Immature natural killer cell (primary cell): ENCODE measurements at regions not wholly inside any gene's neighbourhood (a gene's known extent, or its start where the extent isn't known, plus 50 kb on each side); places are given as distances from the start of the nearest gene placed in this dataset.

Experiments used
- DNase-seq, 3 donors: peaks; one replicate each; pipeline ENCODE4 v3.0.0; 2022; ENCODE audit warnings: mixed read lengths in 1 of 3
- H3K27ac Mint-ChIP-seq, 6 donors: one replicate each; pipeline ENCODE4 v1.8.0; 2020; ENCODE audit warnings: mixed read lengths in 6 of 6, mild to moderate bottlenecking in 5 of 6, inconsistent platforms in 4 of 6, moderate library complexity in 3 of 6
- H3K27me3 Mint-ChIP-seq, 3 donors: one replicate each; pipeline ENCODE4 v1.8.0; 2020 to 2021; ENCODE audit warnings: low read depth in 3 of 3, mild to moderate bottlenecking in 3 of 3, mixed read lengths in 3 of 3, moderate library complexity in 3 of 3, inconsistent platforms in 1 of 3
- H3K36me3 Mint-ChIP-seq, 3 donors: one replicate each; pipeline ENCODE4 v1.8.0; 2020; ENCODE audit warnings: mixed read lengths in 3 of 3, inconsistent platforms in 2 of 3, mild to moderate bottlenecking in 2 of 3
- H3K4me1 Mint-ChIP-seq, 2 donors: one replicate each; pipeline ENCODE4 v1.8.0; 2020; ENCODE audit warnings: inconsistent platforms in 2 of 2, mild to moderate bottlenecking in 2 of 2, mixed read lengths in 2 of 2, moderate library complexity in 1 of 2
- H3K4me3 Mint-ChIP-seq, 5 donors: one replicate each; pipeline ENCODE4 v1.8.0; 2020; ENCODE audit warnings: mild to moderate bottlenecking in 5 of 5, mixed read lengths in 5 of 5, inconsistent platforms in 3 of 5, moderate library complexity in 3 of 5
- H3K9me3 Mint-ChIP-seq, 6 donors: one replicate each; pipeline ENCODE4 v1.8.0; 2020; ENCODE audit warnings: mild to moderate bottlenecking in 6 of 6, mixed read lengths in 6 of 6, inconsistent platforms in 4 of 6, moderate library complexity in 3 of 6

GRCh38 chr14:54147282-54147681, 190.7 kb upstream of the BMP4 start:
- Mint-ChIP-seq H3K9me3 (peaks cover 0 to 20% (median 11%) of the 10 kb centered on the region in 6 donors), H3K27ac (no peak overlapping the region), H3K4me1 (no peaks in the 10 kb centered on the region), H3K4me3 (no peak overlapping the region), H3K36me3 (no peaks in the 10 kb centered on the region), H3K27me3 (peaks cover 0 to 4% (median 3%) of the 10 kb centered on the region in 3 donors)
- DNase-seq, result no peak

DNA sequence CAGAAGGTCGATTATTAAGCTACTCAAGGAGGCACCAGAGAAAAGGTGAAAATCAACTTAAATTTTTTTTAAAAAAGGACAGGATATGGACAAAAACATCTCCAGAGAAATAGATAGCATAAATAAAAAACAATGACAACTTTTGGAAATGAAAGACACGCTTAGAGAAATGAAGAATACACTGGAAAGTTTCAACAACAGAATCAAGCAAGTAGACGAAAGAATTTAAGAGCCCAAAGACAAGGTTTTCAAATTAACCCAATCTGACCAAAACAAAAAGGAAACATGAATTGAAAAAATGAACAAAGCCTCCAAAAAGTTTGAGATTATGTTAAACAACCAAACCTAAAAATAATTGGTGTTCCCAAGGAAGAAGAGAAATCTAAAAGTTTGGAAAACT, 191.1 kb upstream of the BMP4 start:
- no peak overlapping the region for H3K4me3 Mint-ChIP-seq
- H3K9me3 Mint-ChIP-seq, result peaks cover 0 to 20% (median 11%) of the 10 kb centered on the region in 6 donors
- no peak for DNase-seq
- peaks cover 0 to 4% (median 2%) of the 10 kb centered on the region in 3 donors for H3K27me3 Mint-ChIP-seq
- H3K27ac Mint-ChIP-seq, result no peak overlapping the region
- no peaks in the 10 kb centered on the region for H3K36me3 Mint-ChIP-seq
- H3K4me1 Mint-ChIP-seq, result no peaks in the 10 kb centered on the region

DNA sequence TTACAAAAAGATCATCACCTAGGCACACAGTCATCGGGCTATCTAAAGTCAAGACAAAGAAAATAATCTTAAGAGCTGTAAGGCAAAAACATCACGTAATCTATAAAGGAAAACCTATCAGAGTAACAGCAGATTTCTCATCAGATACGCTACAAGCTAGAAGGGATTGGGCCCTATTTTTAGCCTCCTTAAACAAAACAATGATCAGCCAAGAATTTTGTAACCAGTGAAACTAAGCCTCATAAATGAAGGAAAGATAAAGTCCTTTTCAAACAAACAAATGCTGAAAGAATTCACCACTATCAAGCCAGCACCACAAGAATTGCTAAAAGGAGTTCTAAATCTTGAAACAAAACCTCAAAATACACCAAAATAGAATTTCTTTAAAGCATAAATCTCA, 191.6 kb upstream of the BMP4 start:
- DNase-seq, result no peak
- no peaks in the 10 kb centered on the region for H3K36me3 Mint-ChIP-seq
- H3K4me1 Mint-ChIP-seq, result no peaks in the 10 kb centered on the region
- H3K4me3 Mint-ChIP-seq, result no peak overlapping the region
- H3K27ac Mint-ChIP-seq, result no peak overlapping the region
- peaks cover 0 to 20% (median 11%) of the 10 kb centered on the region in 6 donors for H3K9me3 Mint-ChIP-seq
- H3K27me3 Mint-ChIP-seq, result peaks cover 0 to 4% (median 2%) of the 10 kb centered on the region in 3 donors

- Mint-ChIP-seq H3K9me3 (peaks cover 0 to 16% (median 7%) of the 10 kb centered on the region in 6 donors), H3K36me3 (no peaks in the 10 kb centered on the region), H3K4me3 (no peak overlapping the region)
Measured at GRCh38 chr14:54152351-54152750, 195.7 kb upstream of the BMP4 start.

DNA sequence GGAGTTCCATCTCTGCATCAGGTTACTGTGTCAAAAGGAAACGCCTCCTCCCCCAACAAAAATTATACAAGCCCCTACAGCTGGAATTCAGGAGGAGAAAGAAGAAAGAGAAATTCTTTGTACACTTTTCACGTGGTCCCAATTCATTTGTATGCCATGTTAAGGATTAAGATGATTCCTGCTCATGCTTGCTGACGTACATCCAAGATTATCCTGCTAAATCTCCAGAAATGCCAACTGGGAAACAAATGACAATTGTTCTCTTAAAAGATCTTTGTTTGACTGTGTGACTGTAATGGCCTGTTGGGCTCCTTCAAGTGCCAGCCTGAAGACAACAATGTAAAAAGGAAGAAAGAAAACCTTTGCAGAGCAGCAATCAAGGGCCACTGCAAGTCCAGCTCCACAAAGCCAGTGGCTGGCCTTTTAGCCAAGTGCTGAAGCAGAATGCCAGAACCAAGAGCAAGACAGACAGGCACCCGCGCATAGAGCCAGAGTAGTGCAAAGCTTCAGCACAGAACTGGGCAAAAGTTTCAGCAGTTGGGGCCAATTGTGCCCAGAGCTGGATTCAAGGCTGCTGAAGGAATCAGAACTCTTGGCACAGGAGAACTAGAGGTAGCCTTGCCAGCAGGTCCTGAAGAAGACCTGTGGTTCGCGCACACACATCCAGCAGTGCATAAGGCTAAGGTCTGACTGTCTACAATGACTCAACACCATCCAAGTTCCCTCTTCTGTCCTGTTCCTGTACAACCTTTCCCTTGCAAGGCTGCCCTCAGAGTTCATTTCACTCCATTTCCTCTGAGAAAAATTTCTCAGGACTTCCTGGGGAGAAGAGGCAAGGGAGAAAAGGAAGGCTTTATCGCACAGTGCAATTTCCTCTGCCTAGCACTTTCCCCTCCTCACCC, 209.7 kb upstream of the BMP4 start:
- Mint-ChIP-seq H3K36me3 (no peaks in the 10 kb centered on the region), H3K27ac (no peak overlapping the region), H3K9me3 (peaks cover 0 to 10% (median 0%) of the 10 kb centered on the region in 6 donors), H3K27me3 (peaks cover 0 to 4% (median 2%) of the 10 kb centered on the region in 3 donors), H3K4me1 (no peaks in the 10 kb centered on the region), H3K4me3 (no peak overlapping the region)
- no peak for DNase-seq

More at GRCh38 chr14:54152351-54152750, 195.7 kb upstream of the BMP4 start:
- Mint-ChIP-seq H3K27ac (no peak overlapping the region), H3K27me3 (peaks cover 0 to 4% (median 0%) of the 10 kb centered on the region in 3 donors), H3K4me1 (no peaks in the 10 kb centered on the region)
- no peak for DNase-seq

DNA sequence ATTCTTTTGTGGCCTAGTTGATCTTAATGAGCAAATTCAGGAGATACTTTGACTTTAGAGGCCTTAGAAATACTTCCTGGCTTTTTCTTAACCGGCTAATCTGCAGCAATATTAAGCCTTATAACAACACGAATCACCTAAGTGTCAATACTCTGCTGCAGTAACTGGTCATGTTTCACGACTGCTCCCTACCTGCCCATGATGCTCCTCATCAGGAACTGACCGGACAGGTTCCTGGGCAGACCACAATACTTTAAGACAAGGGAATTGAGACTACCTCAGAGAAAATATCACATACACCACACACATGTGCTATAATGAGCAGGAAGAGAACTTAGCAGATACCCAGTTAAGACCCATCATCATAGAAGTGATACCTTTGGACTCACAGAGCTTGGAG, 211.9 kb upstream of the BMP4 start:
- H3K4me3 Mint-ChIP-seq, result no peak overlapping the region
- no peak overlapping the region for H3K27ac Mint-ChIP-seq
- H3K36me3 Mint-ChIP-seq, result no peaks in the 10 kb centered on the region
- peaks cover 0 to 2% (median 0%) of the 10 kb centered on the region in 6 donors for H3K9me3 Mint-ChIP-seq
- no peak for DNase-seq
- no peaks in the 10 kb centered on the region for H3K4me1 Mint-ChIP-seq
- H3K27me3 Mint-ChIP-seq, result peaks cover 2 to 4% (median 3%) of the 10 kb centered on the region in 3 donors

DNA sequence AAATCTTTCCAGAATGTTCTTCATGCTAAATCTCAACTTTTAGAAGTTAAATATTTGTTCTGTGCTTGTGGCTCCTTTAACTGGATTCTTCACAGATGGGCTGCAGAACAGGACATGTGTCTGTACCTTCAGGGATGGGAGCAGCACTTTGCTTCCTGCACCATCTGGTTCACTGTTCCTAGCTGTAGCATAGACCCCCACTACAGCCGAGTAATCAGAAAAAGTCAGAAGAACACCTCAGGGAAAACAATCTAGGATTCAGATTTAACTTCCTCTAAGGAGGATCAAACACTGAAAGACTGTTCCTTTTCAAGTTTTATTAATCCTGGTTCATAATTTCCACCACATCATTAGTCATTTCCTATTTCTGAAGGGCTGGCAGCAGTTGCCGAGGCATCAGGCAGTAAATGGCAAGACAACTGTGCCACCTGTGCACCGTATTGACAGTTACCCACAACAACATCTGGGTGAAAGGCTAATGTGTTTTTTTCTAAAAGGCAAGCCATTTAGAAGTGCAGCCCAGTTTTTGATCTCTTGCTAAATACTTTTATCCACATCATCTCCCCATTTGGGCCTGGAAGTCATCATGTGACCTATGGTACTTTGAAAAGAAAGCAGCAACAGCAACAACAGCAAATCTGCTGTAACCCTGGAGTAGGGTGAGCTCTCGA, 212.8 kb upstream of the BMP4 start:
- H3K4me1 Mint-ChIP-seq, result no peaks in the 10 kb centered on the region
- no peak for DNase-seq
- no peaks in the 10 kb centered on the region for H3K36me3 Mint-ChIP-seq
- H3K27me3 Mint-ChIP-seq, result peaks cover 2 to 4% (median 4%) of the 10 kb centered on the region in 3 donors
- H3K9me3 Mint-ChIP-seq, result peaks cover 0 to 1% (median 0%) of the 10 kb centered on the region in 6 donors
- H3K27ac Mint-ChIP-seq, result no peak overlapping the region
- no peak overlapping the region for H3K4me3 Mint-ChIP-seq

DNA sequence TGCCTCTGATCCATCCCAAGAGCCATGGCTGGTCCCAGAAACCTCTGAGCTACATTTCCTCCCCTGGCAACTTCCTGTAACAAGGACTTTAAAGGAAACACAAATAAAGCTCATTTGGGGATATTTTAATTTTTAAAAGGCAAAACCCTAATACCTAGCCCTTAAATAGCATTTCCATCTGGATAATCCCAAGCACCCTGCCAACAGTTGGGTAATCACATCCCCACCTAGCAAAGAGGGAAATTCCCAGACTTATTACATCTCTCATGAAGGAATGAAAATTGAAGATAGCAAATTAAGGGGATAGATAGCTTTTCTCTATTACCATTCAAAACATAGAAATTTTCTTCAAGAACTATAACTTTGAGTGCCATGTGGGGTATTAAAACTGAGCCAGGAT, 213.7 kb upstream of the BMP4 start:
- Mint-ChIP-seq H3K4me3 (no peak overlapping the region), H3K9me3 (peaks cover 0 to 1% (median 0%) of the 10 kb centered on the region in 6 donors), H3K4me1 (no peaks in the 10 kb centered on the region), H3K27me3 (peaks cover 2 to 4% (median 3%) of the 10 kb centered on the region in 3 donors), H3K36me3 (no peaks in the 10 kb centered on the region), H3K27ac (no peak overlapping the region)
- no peak for DNase-seq

- no peak for DNase-seq
- Mint-ChIP-seq H3K4me1 (no peaks in the 10 kb centered on the region), H3K36me3 (no peaks in the 10 kb centered on the region), H3K27ac (no peak overlapping the region), H3K27me3 (peaks cover 0 to 4% (median 3%) of the 10 kb centered on the region in 3 donors), H3K4me3 (no peak overlapping the region), H3K9me3 (peaks cover 0 to 1% (median 0%) of the 10 kb centered on the region in 6 donors)
Measured at GRCh38 chr14:54172114-54172513, 215.5 kb upstream of the BMP4 start.

DNA sequence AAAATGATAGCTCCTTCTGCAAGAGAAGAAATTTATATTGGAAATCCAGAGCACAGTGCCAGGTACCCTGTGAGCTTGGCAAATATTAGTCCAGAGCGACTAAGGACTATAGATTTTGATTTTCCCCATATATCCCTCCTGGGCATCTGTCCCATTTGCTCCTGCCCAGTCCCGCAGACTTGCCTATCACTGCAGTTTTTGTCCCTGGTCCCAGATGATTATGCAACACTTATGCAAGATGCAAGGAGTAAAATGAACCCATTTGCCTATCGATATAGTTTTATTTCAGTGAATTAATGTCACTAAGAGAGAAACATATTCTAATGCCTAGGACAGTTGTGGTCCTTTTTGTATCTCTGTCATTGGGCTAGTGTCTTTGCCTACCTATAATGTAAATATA, 215.9 kb upstream of the BMP4 start:
- no peak for DNase-seq
- no peaks in the 10 kb centered on the region for H3K36me3 Mint-ChIP-seq
- peaks cover 0 to 5% (median 4%) of the 10 kb centered on the region in 3 donors for H3K27me3 Mint-ChIP-seq
- H3K27ac Mint-ChIP-seq, result no peak overlapping the region
- peaks cover 0 to 1% (median 0%) of the 10 kb centered on the region in 6 donors for H3K9me3 Mint-ChIP-seq
- H3K4me1 Mint-ChIP-seq, result no peaks in the 10 kb centered on the region
- no peak overlapping the region for H3K4me3 Mint-ChIP-seq

- peaks cover 0 to 5% (median 4%) of the 10 kb centered on the region in 3 donors for H3K27me3 Mint-ChIP-seq
Measured at GRCh38 chr14:54173802-54174201, 217.2 kb upstream of the BMP4 start.

DNA sequence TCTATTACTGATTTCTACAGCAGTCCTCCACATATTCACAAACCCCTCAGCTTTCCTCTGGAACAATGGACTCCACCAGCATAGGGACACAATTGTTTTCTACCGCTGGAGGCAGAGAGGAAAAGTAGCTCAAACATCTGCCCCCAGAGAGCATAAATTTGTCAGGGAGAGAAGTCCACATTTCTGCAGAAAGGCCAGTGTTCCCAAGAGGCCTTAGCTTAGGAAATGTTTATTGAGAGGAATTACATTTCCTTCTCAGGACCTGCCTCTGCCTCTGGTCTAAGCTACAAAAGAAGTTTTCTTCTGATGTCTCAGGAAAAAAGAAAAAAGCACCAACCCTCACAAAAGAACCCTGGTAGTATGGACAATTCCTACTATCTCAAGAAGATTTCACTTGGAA, 217.8 kb upstream of the BMP4 start:
- no peak overlapping the region for H3K27ac Mint-ChIP-seq
- no peak for DNase-seq
- no peaks in the 10 kb centered on the region for H3K36me3 Mint-ChIP-seq
- H3K4me1 Mint-ChIP-seq, result no peaks in the 10 kb centered on the region
- peaks cover 0 to 5% (median 4%) of the 10 kb centered on the region in 3 donors for H3K27me3 Mint-ChIP-seq
- no peak overlapping the region for H3K4me3 Mint-ChIP-seq
- H3K9me3 Mint-ChIP-seq, result no peaks in the 10 kb centered on the region

More at GRCh38 chr14:54173802-54174201, 217.2 kb upstream of the BMP4 start:
- H3K4me1 Mint-ChIP-seq, result no peaks in the 10 kb centered on the region
- H3K9me3 Mint-ChIP-seq, result no peaks in the 10 kb centered on the region
- no peak for DNase-seq
- no peak overlapping the region for H3K27ac Mint-ChIP-seq
- no peak overlapping the region for H3K4me3 Mint-ChIP-seq
- H3K36me3 Mint-ChIP-seq, result no peaks in the 10 kb centered on the region

DNA sequence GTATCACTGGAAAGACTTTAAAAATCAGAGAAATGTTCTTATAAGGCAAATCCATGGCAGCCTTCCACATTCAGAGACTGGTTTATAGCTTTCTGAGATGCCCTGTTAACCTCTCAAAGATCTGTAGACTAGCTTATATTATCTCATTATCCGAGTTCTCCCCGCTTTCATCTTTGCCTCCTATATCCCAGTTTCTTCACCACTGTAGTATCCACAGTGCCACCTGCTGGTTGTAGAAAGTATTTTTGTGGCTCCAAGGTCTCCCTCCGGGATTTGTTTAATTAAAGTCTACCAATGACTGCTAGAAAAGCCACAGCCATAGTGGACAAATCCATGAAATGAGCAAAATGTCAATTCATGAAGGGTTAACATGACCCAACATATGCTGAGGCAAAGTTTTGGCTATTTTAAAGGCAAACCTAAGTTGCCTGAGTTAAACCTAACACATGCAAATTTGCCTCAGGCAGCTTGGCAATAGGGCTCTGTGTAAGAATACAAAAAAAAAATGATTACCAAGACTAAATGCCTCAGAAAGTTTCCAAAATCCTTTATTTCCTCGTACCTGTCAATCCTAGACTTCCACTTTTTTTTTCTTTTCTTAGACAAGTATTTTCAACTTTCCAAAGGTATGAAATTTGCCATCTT, 218.8 kb upstream of the BMP4 start:
- Mint-ChIP-seq H3K4me3 (no peak overlapping the region), H3K27ac (no peak overlapping the region), H3K27me3 (peaks cover 0 to 4% (median 3%) of the 10 kb centered on the region in 3 donors), H3K4me1 (no peaks in the 10 kb centered on the region), H3K36me3 (no peaks in the 10 kb centered on the region), H3K9me3 (no peaks in the 10 kb centered on the region)
- peak; percentile 1 to 15 (median 3) for DNase-seq

DNA sequence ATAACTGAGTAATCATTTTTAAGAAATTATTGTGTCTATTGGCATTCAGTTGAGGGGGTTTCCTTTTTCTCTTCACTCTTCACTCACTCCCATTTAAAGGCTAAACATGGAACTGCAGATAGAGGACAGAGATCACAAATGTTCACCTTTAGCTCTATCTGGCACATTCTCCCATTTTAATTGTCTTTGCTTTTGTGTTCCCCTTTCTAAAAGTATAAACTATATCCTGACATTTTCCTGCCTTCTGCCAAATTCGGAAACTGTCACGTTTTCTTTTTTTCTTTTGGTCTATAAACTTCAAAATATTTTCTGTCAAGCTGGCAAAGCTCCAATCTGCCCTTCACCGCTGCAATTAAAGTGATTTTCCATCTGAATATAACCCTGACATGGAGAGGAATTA, 219.8 kb upstream of the CDKN3 start:
- Mint-ChIP-seq H3K9me3 (no peaks in the 10 kb centered on the region), H3K27me3 (peaks cover 0 to 4% (median 3%) of the 10 kb centered on the region in 3 donors), H3K27ac (no peak overlapping the region), H3K4me1 (no peaks in the 10 kb centered on the region), H3K4me3 (no peak overlapping the region), H3K36me3 (no peaks in the 10 kb centered on the region)
- DNase-seq, result no peak
